ENCODE measurements at regions not wholly inside any gene's neighbourhood (a gene's known extent, or its start where the extent isn't known, plus 50 kb on each side); places are given as distances from the start of the nearest gene placed in this dataset.

DNA sequence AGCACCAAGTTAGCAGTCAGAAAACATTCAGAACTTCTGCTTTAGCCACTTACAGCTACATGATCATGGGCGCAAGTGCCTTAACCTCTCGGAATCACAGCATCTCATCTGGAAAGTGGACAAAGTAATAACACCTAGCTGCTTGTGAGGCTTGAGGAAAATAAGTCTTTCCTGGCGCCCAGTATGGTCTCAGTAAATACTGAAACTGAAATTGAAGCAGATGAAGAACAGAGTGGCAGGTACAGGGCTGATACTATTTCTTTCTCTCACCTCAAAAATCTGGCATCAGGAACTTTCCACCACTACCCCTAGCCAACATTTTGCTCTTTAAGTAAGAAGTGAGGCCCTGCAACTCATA lies 129.7 kb upstream of the FUT8 start:
- H3K4me2 ChIP-seq (ENCODE audit: low read depth, low read length, poor library complexity, severe bottlenecking), result no peak overlapping the region
- no peaks in the 10 kb centered on the region for H3K27me3 ChIP-seq (ENCODE audit: low read length)
- H3K4me3 ChIP-seq (ENCODE audit: insufficient read depth, low read length, poor library complexity, severe bottlenecking), result no peak overlapping the region
- no peak overlapping the region for H3K9ac ChIP-seq (ENCODE audit: low read length)
- H3K36me3 ChIP-seq (ENCODE audit: low read length), result no peaks in the 10 kb centered on the region
- TF ChIP-seq EZH2phosphoT487 (conservative IDR thresholded peaks at IDR 0.05; ENCODE audit: low read length) (no peak), CTCF (IDR thresholded peaks at IDR 0.05; ENCODE audit: insufficient read depth, low read length, poor library complexity, severe bottlenecking) (no peak)
- no peaks in the 10 kb centered on the region for H3K9me3 ChIP-seq (ENCODE audit: insufficient read depth, low read length)
- no peaks in the 10 kb centered on the region for H3K9me2 ChIP-seq (replicated peaks; ENCODE audit: insufficient read depth, low read length)
- H3K27ac ChIP-seq (ENCODE audit: low read depth, low read length), result no peak overlapping the region
- H4K20me1 ChIP-seq (ENCODE audit: low read depth, low read length), result no peaks in the 10 kb centered on the region
- H3F3A ChIP-seq (ENCODE audit: insufficient read depth), result no peaks in the 10 kb centered on the region
- no peaks in the 10 kb centered on the region for H3K79me2 ChIP-seq (ENCODE audit: insufficient read depth, low read length)
- H2AFZ ChIP-seq (ENCODE audit: low read depth, low read length, severe bottlenecking), result no peak overlapping the region

- no peaks in the 10 kb centered on the region for H4K20me1 ChIP-seq (ENCODE audit: low read depth, low read length)
- peak overlapping the region; percentile 50; the same call in 1 of the 2 replicates for H3K27ac ChIP-seq (ENCODE audit: low read depth, low read length)
- no peaks in the 10 kb centered on the region for H3F3A ChIP-seq (ENCODE audit: insufficient read depth)
- no peaks in the 10 kb centered on the region for H3K9me3 ChIP-seq (ENCODE audit: insufficient read depth, low read length)
- H3K36me3 ChIP-seq (ENCODE audit: low read length), result no peaks in the 10 kb centered on the region
- TF ChIP-seq EZH2phosphoT487 (conservative IDR thresholded peaks at IDR 0.05; ENCODE audit: low read length), result no peak
- TF ChIP-seq CTCF (IDR thresholded peaks at IDR 0.05; ENCODE audit: insufficient read depth, low read length, poor library complexity, severe bottlenecking), result peak; percentile 40
- no peak overlapping the region for H2AFZ ChIP-seq (ENCODE audit: low read depth, low read length, severe bottlenecking)
- H3K79me2 ChIP-seq (ENCODE audit: insufficient read depth, low read length), result no peaks in the 10 kb centered on the region
- H3K9ac ChIP-seq (ENCODE audit: low read length), result no peak overlapping the region
- H3K4me3 ChIP-seq (ENCODE audit: insufficient read depth, low read length, poor library complexity, severe bottlenecking), result no peak overlapping the region
- no peaks in the 10 kb centered on the region for H3K9me2 ChIP-seq (replicated peaks; ENCODE audit: insufficient read depth, low read length)
- H3K4me2 ChIP-seq (ENCODE audit: low read depth, low read length, poor library complexity, severe bottlenecking), result peak overlapping the region; percentile 39
- H3K27me3 ChIP-seq (ENCODE audit: low read length), result no peaks in the 10 kb centered on the region
These were observed 126.1 kb upstream of the FUT8 start for GRCh38 chr14:65286443-65286842.

DNA sequence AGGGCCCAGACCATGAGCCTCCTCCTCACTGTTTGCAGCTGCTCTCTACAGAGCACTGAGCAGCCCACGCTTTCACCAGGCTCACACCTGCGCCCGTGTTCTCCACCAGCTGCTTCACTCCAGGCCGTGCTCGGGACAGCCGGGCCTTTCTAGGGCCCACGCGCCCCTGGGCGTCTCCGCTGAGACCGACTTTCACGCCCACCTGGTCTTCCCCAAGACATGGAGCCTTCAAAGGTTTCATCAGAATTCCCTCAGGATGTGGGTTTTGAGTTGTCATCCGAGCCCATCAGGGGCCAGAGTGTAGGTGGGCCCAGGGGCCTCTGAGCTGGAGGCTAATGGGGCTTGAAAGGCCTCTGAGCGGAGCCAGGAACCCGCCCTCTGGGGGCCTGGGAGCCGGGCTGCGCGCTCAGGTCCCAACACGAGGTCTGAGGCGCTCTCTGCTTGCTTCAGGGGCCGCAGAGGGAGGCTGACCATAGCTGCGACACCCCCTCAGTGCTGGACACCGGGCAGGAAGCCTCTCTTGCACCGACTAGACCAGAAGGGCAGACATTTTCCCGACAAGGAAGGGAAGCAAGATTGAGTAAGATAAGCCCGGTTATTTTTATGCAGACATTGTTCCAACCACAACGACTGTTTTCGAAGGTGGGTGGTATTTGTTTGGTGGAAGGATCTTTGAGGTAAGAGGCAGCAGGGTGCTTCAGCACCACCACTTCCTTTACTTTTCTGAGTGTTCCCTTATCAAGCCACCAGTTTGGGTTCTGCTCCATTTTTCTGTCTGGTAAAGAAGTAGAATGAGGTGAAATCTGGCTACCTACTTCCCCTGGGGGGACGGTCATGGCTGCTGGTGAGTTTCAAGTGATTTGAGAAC lies 125.0 kb upstream of the FUT8 start:
- Histone ChIP-seq H3K27me3 (ENCODE audit: low read length) (no peaks in the 10 kb centered on the region), H3K9me3 (ENCODE audit: insufficient read depth, low read length) (no peaks in the 10 kb centered on the region), H3K4me3 (ENCODE audit: insufficient read depth, low read length, poor library complexity, severe bottlenecking) (no peak overlapping the region), H3K9me2 (replicated peaks; ENCODE audit: insufficient read depth, low read length) (no peaks in the 10 kb centered on the region), H3F3A (ENCODE audit: insufficient read depth) (no peaks in the 10 kb centered on the region), H4K20me1 (ENCODE audit: low read depth, low read length) (no peaks in the 10 kb centered on the region), H3K79me2 (ENCODE audit: insufficient read depth, low read length) (no peaks in the 10 kb centered on the region), H2AFZ (ENCODE audit: low read depth, low read length, severe bottlenecking) (peak overlapping the region; percentile 60), H3K9ac (ENCODE audit: low read length) (peak overlapping the region; percentile 33; the same call in 1 of the 2 replicates), H3K27ac (ENCODE audit: low read depth, low read length) (peak overlapping the region; percentile 50), H3K4me2 (ENCODE audit: low read depth, low read length, poor library complexity, severe bottlenecking) (peak overlapping the region; percentile 39), H3K36me3 (ENCODE audit: low read length) (no peaks in the 10 kb centered on the region)
- TF ChIP-seq CTCF (IDR thresholded peaks at IDR 0.05; ENCODE audit: insufficient read depth, low read length, poor library complexity, severe bottlenecking), result no peak
- no peak for TF ChIP-seq EZH2phosphoT487 (conservative IDR thresholded peaks at IDR 0.05; ENCODE audit: low read length)

Data from SU-DHL-6 (cell line).